NCI-H2107 treated with DMSO at 0.1 percent for 48 hours (cell line): ENCODE measurements at regions not wholly inside any gene's neighbourhood (a gene's known extent, or its start where the extent isn't known, plus 50 kb on each side); places are given as distances from the start of the nearest gene placed in this dataset.

Source experiments
- DNase-seq: peaks from one replicate; lab custom pipeline; 2025; ENCODE audit not compliant: unreplicated experiment; lab: John Stamatoyannopoulos, UW

DNA sequence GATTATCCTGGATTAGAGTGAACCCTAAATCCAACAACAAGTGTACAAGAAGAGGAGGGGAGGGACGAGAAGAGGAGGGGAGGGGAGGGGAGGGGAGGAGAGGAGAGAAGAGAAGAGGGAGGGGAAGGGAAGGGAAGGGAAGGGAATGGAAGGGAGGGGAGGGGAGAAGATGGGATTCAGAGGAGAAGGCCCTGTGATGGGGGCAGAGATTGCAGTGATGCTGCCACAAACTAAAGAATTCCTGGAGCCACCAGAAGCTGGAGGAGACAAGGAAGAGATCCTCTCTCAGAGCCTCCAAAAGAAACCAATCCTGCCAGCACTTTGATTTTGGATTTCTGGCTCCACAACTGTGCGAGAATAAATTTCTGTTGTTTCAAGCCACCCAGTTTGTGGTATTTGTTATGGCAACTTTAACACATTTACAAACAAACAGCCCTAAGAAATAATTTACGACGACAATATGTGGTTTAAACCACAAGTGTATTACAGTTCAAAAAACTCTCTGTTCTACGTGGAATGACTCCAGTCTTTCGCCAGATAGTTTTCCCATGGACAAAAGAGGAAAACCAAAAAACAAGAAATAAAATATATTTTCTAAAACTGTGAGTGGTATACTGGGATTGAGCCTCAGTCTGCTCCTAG lies 235.4 kb downstream of the HDGFL1 start:
- no peak for DNase-seq

DNA sequence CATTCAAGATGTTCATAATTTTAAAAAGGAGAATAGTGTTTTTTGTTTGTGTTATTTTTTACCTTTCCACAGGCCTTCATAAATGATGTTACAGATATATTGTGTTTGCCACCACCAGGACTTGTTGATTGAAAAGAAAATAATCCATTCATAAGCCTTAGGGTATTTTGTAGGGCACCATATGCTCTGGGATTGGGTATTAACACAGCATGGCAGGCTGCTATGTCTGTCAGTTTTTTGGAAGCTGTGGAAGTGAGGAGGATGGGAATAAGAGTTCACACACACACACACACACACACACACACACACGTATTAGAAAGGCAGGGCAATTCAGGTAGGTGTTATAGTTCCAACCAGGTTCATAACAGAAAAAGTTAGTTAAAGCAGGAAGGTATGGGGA lies 237.9 kb downstream of the HDGFL1 start:
- no peak for DNase-seq

DNA sequence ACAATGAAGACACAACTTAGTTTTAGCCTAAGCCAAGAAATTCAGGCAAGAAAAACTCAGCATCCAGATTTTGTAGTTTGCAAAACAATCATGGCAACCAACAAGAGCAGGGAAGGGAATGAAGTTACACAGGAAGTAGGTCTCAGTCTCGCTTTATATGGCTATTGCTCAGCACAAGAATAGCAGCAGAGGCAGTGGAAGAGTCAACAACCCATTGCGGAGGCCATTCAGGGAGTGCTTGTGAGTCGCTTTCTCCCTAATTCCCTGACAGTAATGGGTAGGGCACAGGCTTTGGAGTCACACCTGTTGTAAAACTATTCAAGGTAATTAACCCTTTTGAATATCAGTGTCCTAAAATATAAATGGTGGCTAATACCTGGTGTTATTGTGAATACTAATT lies 238.5 kb downstream of the HDGFL1 start:
- no peak for DNase-seq

DNA sequence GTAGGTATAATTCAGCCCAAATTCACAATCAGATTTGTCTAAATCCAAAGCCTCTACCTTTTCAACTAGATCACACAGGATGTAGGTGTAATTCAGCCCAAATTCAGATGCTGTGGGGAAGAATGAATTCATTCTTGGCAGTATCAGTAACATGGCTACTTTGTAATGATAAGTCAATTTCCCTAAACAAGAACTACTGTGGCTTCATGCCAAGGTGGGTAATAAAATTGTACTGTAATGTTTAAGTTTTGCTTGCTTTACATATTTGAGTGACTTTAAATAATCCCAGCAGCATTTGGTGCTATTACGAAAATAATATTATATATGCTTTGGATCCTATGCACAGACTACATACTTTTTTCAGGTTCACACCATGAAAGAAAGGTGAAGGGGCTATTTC lies 239.1 kb downstream of the HDGFL1 start:
- no peak for DNase-seq

DNA sequence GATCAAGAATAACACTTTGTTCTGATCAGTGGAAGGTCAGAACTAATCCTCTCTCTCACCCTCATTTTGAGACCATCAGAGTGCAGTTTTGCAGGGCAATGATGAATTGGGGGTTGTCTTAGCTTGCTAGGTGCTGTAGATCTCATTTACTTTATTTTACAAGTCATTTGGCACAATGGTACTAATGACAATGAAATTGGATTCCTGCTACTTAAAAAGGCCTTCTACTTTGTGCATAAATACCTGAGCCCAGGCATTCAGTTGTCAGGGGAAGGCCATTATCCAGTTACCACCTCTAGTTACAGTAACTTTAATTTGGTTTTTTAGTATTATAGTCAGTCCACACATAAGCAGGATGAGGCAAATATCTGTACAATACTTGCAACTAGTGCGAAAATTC lies 240.0 kb downstream of the HDGFL1 start:
- peak; percentile 3 for DNase-seq

DNA sequence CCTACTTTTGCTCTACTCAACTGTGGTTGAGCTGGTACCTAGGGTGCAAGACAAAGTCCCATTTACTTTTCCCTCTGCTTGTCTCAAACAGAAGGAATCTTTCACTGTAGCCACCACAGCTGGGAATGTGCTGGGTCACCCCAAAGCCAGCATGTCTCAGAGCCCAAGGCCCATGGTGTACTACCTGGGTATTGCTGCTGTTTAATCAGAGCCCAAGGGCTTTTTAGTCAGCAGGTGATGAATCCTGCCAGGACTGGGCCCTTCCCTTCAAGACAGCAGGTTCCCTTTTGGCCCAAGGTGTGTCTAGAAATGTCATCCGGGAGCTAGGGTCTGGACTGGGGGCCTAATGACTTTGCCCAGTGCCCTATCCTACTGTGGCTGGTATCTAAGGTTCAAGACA lies 249.8 kb downstream of the HDGFL1 start:
- DNase-seq: no peak

DNA sequence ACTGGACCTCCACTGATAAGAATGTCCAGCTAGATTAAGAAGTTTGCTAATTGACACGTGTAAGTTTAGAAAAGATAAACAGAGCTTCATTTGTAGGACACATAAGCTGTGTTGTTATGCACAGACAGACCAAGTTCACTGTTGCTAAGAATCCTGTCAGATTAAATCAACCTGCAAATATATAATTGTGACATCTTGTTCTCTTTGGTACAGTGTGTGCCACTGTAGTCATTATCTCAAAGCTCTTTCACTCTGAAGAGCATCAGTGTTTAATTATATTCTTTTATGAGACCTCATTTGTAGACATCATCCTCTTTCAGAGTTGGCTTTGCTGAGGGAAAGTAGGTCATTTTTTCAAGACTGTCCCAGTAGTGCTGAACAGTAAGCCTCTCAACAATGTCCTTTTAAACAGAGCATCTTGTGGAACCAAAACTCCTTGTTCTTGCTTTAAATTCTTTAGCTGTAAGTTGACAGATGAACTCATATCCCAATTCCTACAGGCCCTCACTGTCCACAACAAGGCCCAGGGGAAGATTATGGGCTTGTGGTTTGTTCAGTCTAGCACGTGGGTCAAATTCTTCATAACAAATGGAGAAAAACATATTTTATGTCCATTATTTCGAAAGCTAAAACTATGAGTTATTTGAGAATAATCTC lies 252.4 kb downstream of the HDGFL1 start:
- no peak for DNase-seq

DNA sequence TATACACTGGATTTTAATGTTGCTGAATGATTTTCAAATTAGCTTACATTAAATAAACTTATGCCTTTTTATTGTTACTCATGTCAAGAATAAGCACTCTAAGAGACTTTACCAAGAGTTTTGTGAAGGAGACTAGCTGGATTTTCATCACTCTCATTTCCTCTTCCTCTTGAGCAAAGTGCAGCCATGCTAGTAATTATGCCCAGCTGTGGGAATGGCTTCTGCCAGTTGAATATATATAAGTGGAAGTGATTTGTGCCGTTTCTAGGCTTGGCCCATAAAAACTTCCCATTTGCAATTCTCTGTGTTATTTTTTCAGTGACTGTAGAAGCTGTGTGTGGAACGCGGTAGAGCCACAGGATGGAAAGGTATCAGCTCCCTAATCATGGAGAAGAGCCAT lies 255.8 kb downstream of the HDGFL1 start:
- no peak for DNase-seq

DNA sequence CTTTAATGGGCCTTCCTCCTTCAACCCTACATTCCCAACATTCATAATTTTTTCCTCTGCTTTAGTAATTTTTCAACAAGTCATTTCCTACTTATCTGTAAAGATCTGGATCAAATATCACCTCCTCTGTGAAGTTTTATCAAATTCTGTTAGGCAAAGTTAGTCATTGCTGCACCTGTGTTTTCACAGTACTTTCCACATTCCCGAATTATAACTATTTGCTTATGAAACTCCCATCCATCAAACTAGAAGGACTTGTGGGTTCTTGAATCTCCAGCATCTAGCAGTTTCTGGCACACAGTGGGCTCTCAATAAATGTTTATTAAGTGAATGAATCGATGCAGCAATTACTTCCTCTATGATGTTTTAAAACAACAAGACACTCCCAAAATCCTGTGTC lies 257.6 kb downstream of the HDGFL1 start:
- DNase-seq: no peak

DNA sequence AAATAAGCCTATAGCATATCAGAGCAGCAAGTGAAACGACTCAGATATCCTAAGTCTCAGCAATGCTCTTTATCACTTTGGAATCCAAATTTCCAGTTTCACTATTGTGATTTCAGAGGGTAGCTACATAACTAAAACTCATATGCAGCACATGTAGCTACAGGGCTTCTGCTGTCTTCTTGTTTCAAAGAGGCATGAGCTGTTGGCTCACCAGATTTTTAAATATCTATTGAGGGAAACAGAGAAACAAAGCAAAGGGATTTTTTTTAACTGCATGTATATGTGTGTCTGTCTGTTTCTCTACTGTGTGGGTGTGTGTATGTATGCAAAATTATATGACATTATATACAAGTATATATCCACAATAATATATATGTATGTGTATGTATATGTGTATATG lies 258.4 kb downstream of the HDGFL1 start:
- no peak for DNase-seq

DNA sequence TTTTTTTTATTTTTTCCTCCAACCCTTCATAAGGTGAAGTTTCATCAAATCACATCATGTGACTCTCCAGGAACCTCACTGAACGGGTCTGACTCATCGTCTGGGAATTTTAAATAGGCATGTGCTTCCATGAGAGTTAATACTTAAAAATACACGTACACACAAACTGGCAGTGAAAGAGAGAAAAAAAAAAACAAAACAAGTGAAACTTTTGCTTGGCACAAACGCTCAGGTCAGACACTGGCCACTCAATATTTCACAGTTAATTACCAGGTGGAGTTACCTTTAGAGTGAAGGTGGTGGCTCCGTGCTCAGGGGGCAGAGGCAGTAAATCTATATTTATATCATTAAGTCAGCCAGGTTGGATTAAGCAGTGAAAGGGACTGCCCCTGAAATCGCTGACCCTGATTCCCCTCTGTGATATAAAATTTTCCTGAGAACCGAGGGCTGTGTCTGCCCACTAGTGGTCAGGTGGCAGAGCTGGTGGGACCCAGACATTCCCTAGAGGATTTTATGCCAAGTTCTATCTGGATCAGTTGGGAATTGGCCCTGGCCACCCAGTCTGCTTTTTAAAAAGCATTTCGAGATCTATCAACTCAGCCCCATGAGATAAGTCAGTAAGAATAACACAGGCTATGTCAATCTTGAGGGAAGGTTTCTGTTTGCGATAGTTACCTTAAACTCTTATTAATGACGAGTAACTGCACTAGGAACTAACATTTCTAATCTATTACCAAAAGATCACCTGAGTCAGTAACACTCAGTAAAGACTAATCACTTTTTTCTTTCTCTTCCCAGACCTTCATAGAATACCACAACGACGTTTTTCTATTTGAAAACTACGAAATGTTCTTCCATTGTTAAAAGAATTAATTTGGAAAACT lies 259.1 kb downstream of the HDGFL1 start:
- DNase-seq: peak; percentile 1

DNA sequence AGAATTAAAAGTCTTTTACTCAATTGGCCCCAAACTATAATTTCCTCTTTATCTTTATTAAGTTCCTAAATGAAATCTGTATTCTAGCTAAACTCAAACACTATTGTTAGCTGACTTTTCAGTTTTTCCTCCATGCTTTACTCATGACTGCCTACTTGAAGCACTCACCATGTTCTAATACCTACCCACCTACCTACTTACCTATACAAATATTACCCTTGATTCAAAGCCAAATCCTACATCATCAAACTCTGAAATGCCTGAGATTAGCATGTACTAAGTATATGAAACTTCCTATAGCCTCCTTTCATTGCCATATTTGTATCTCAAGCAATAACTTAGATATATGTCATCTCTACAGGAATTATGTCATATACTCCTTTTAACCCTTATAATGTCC lies 259.7 kb downstream of the HDGFL1 start:
- no peak for DNase-seq

DNA sequence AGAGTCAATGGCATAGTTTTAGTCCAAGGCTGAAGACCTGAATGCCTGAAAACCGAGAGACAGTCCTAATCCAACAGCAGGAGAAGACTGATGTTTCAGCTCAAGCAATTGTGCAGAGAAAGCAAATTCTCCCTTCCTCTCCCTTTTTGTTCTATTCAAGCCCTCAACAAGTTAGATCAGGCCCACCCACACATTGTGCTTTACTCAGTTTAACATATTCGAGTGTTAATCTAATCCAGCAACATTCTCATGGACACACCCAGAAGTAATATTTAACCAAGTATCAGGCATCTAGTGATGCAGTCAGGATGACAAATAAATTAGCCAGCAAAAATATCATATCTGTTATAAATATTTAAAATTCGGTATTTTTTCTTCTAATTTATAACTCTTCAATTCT lies 261.1 kb downstream of the HDGFL1 start:
- no peak for DNase-seq

DNA sequence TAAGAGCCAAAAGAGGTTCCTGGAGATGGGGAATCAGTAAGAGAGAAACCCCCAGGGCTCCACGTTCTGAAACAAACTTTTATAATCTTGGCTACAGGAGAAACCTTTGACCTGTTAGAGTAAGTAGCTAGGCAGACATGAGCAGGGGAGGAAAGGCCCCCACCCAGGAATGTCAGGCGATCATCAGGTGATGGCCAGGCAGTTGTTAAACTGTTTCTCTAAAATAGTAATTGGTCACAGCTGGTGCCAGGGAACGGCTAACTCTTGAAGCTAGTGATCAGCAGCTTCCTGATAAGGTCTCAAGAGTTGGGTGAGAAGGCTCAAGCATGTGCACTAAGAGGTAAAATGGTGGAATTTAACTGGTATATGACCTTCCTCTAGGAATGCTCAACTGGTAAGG lies 263.8 kb downstream of the HDGFL1 start:
- no peak for DNase-seq

DNA sequence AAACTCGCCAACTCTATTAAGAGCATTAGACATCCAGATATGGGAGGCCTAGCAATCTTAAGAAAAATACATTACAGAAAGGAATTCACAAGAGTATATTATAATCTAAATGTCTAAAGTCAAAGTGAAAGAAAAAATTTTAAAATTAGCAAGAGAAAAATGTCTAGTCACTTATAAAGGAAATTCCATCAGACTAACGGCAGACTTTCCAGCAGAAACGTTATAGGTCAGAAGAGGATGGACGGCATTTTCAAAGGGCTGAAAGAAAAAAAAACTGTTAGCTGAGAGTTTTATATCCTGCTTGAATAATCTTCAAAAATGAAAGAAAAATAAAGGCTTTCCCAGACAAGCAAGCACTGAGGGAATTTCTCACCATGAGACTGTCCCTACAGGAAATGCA lies 269.0 kb downstream of the HDGFL1 start:
- no peak for DNase-seq

DNA sequence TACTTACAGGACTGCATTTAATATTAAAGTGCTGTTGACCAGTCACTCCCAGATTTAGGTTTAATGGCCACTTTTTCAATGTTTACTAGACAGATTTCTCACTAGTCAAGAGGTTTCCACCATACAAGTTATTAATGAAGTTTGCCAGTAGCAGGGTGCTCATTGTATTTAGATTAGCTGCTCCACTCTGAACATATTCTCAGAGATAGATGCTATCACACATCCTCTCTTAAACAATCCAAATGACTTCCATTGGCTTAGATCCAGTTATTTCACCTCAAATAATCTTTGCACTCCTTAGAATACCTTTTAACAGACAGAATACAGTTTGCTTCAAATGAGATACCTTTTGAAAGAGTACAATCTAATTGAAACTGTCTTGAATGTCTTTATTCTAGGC lies 276.1 kb downstream of the HDGFL1 start:
- no peak for DNase-seq

DNA sequence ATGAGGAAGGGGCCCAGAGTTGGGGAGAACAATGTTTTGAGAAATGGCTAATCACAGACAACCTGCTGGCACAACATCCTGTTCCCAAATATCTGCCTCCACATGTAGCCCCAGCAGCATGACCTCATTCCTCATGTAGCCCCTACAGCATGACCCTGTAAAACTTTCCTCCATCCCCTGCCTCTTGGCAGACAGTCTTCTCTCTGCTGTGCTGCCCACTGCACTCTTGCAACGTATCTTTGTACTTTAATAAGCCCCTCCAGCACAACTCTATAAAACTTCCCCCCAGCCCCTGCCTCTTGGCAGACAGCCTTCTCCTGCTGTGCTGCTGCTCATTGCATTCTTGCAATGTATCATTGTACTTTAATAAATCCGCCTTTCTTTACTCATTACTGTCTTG lies 278.8 kb downstream of the HDGFL1 start:
- DNase-seq: no peak

DNA sequence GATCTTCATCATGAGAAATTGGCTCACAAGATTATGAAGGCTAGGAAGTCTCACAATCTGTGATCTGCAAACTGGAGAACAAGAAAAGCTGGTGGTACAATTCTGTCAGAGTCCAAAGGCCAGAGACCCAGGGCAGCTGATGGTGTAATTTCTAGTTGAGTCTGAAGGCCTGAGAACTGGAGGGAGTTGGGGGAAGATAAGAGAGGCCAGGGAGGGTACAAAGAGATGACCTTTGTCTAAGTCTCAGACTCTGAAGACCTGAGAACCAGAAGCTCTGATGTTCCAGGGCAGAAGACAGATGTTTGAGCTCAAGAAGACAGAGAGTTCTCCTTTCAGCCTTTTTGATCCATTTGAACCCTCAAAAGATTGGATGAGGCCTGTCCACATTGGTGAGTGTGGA lies 280.6 kb downstream of the HDGFL1 start:
- no peak for DNase-seq

DNA sequence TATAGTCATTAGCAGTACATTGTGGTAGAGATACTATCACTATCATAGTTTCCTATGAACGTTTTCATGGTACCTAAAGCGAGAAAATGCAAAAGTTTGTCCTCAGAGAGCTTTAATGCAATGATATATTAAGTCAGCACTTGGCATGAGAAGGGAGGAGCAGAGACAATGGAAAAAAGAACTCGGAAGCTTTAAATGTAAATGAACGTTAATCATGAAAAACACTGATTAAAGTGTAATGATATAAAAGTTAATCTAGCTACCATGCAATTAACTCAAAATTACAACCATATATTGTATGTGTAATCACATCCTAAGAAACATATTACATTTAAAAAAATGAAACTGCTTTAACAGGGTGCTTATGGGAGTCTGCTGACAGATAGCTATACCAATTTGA lies 282.7 kb downstream of the HDGFL1 start:
- no peak for DNase-seq

DNA sequence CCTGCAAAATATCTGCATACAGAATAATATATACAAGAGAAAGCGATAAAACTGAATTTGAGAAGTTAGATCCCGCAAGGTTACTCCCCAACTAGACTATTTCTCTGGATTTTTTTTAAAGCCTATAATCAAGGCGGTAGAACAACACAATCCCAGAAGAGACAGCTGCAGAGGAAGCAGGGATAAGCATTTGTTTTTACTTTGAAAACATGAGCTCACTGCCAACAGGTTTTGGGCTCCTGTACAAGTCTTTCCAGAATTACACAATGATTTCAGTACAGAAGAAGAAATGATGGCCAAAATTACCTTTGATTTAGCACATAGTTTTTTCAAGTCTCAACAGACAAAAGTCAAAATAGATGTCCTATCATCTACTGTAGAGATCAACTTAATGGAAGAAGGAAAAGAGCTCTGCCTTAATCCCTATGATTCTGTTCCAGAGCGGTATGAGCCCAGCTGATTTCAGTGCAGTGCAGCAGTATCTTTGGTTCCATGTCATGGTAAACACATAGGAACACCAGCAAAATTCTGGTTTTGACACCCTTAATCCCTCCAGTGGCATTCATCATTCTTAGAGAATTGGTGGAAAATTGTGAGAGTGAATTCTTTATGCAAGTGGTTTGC lies 304.3 kb downstream of the HDGFL1 start:
- no peak for DNase-seq

DNA sequence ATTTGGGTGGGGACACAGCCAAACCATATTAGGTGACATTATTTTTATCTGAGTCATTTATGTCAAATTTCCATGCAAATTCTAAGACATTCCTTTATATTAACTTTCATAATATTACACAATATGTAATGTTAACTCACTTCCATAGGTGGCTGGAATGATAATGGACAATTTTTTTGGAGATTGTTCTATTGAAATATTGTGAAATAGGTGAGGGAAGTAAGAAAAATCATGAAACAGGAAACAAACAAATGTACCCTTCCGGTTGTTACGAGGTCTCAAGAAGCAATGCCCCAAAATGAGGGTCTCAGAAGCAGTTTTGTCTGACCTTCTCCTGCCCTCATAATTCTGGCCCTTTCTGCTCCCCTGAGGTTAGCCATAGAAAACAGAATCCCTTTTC lies 306.5 kb downstream of the HDGFL1 start:
- no peak for DNase-seq

DNA sequence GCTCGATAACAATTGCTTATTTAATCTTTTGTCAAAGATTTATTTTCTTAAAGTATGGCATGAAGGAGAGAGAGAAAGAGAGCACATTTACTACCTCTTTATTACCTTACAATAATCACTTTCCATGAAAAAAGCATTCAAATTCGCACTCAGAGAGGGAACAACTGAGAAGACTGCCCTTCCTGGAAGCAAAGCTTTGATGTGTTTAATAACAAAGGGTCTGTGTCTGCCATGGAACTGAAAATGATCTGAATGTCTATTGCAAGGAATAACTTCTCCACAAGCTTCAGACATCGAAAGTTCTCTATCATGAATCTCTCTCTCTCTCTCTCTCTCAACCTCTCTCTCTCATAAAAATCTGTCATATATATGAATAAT lies 308.9 kb downstream of the HDGFL1 start:
- no peak for DNase-seq
